HepG2 (cell line): ENCODE measurements at regions not wholly inside any gene's neighbourhood (a gene's known extent, or its start where the extent isn't known, plus 50 kb on each side); places are given as distances from the start of the nearest gene placed in this dataset.

Experiments
- ATAC-seq: fragments of 200-7000 bp; cut with Tn5 transposase; 3 replicates; pipeline ENCODE4 v1.9.1; 2020; ENCODE audit warnings: mild to moderate bottlenecking, moderate library complexity
- BruUV-seq: library from RNA; stranded (reverse); fragments of 400-500 nt; replicated peaks from 2 replicates; lab custom pipeline; 2021; lab: Mats Ljungman, UMichigan
- CTCF ChIA-PET: fragments of 300-600 bp; formaldehyde crosslinking; extraction: SDS; loops from one replicate; lab custom pipeline; 2021; ENCODE audit warnings: low total read pairs, inconsistent platforms, low intra/inter-chr PET ratio; lab: Yijun Ruan, JAX
- POLR2A ChIA-PET: fragments of 350-600 bp; sonication (Branson Sonifier 250); formaldehyde crosslinking; loops from one replicate; lab custom pipeline; 2020; ENCODE audit warnings: antibody characterized with exemption, inconsistent platforms; lab: Yijun Ruan, JAX
- DNase-seq: peaks from one replicate; pipeline ENCODE4 v3.0.0-alpha.2; 2015; ENCODE audit warnings: low spot score
- FAIRE-seq: peaks from 3 replicates; lab custom pipeline; 2011; peaks lifted over from hg19 to GRCh38; lab: Jason Lieb, UNC
- H2AFZ ChIP-seq: one replicate; pipeline ENCODE4 v1.6.1; 2011; ENCODE audit warnings: low read length, inconsistent platforms
- H3K27ac ChIP-seq: fragments of 300-600 bp; 3 replicates; pipeline ENCODE4 v1.8.0; 2011; ENCODE audit warnings: mixed run types, mild to moderate bottlenecking, mixed read lengths, low read length, inconsistent platforms; ENCODE audit not compliant: insufficient read depth; ENCODE audit errors: extremely low read length
- H3K27me3 ChIP-seq, 2 experiments: fragments of 200-600 bp in 1 of 2; 2 replicates in 1 of 2; 3 replicates in 1 of 2; pipeline versions ENCODE4 v1.6.0 to v1.8.0; 2011; ENCODE audit warnings: low read length in 2 of 2, mild to moderate bottlenecking in 2 of 2, moderate library complexity in 2 of 2, inconsistent platforms in 1 of 2; ENCODE audit not compliant: insufficient read depth in 2 of 2, control insufficient read depth in 1 of 2
- H3K36me3 ChIP-seq, 2 experiments: fragments of 200-600 bp in 1 of 2; replicated peaks in 1 of 2; 2 replicates in 1 of 2; 3 replicates in 1 of 2; pipeline versions ENCODE4 v1.5.1 to v1.8.0; 2011; ENCODE audit warnings: low read length in 2 of 2, inconsistent platforms in 1 of 2; ENCODE audit not compliant: insufficient read depth in 2 of 2, control insufficient read depth in 1 of 2
- H3K4me1 ChIP-seq: 2 replicates; pipeline ENCODE4 v1.5.1; 2012; ENCODE audit warnings: low read length, inconsistent platforms; ENCODE audit not compliant: insufficient read depth
- H3K4me2 ChIP-seq: 2 replicates; pipeline ENCODE4 v1.6.0; 2011; ENCODE audit warnings: low read depth, low read length, inconsistent platforms
- H3K4me3 ChIP-seq, 3 experiments: fragments of 200-600 bp in 1 of 3; sonication (generic), shearing (Covaris generic) in 1 of 3; replicated peaks in 1 of 3; 2 replicates each; pipeline ENCODE4 v1.5.1; 2011 to 2016; ENCODE audit warnings: low read length in 3 of 3, inconsistent platforms in 2 of 3, low read depth in 2 of 3, mild to moderate bottlenecking in 2 of 3, control low read depth in 1 of 3, mixed read lengths in 1 of 3; ENCODE audit not compliant: insufficient read depth in 1 of 3
- H3K79me2 ChIP-seq: one replicate; pipeline ENCODE4 v1.6.1; 2011; ENCODE audit warnings: low read length, inconsistent platforms; ENCODE audit not compliant: insufficient read depth
- H3K9ac ChIP-seq: 2 replicates; pipeline ENCODE4 v1.6.0; 2011; ENCODE audit warnings: mild to moderate bottlenecking, low read depth, low read length, inconsistent platforms; ENCODE audit not compliant: insufficient read depth
- H3K9me3 ChIP-seq: 2 replicates; pipeline ENCODE4 v1.5.1; 2012; ENCODE audit warnings: mild to moderate bottlenecking, low read length
- H4K20me1 ChIP-seq: 2 replicates; pipeline ENCODE4 v1.6.0; 2011; ENCODE audit warnings: inconsistent platforms, mild to moderate bottlenecking, low read length, moderate library complexity; ENCODE audit not compliant: insufficient read depth
- CC2D1A ChIP-seq: sonication (generic); formaldehyde crosslinking; IDR thresholded peaks from 2 replicates; pipeline ENCODE4 v1.8.1; 2023; ENCODE audit warnings: mild to moderate bottlenecking, missing genetic modification reagents
- MIXL1 ChIP-seq: IDR thresholded peaks from 2 replicates; pipeline ENCODE4 v1.6.1; 2016
- NFE2L2 ChIP-seq: fragments of 150-350 bp; IDR thresholded peaks from 2 replicates; pipeline ENCODE4 v1.6.1; 2014; ENCODE audit warnings: low read length
- NFYC ChIP-seq: IDR thresholded peaks from 2 replicates; pipeline ENCODE4 v1.6.1; 2016; ENCODE audit warnings: missing genetic modification reagents, missing compliant biosample characterization
- RAD21 ChIP-seq: fragments of 450-650 bp; formaldehyde crosslinking; IDR thresholded peaks from 2 replicates; pipeline ENCODE4 v1.5.0; 2020; ENCODE audit warnings: mild to moderate bottlenecking
- SIX1 ChIP-seq: sonication (generic); formaldehyde crosslinking; IDR thresholded peaks from 2 replicates; pipeline ENCODE4 v1.4.0; 2020; ENCODE audit warnings: missing genetic modification reagents, borderline replicate concordance
- SMC3 ChIP-seq: IDR thresholded peaks from 2 replicates; pipeline ENCODE4 v1.6.1; 2011; ENCODE audit warnings: low read length, improper control_type of control experiment
- SP5 ChIP-seq: IDR thresholded peaks from 2 replicates; pipeline ENCODE4 v1.6.1; 2016; ENCODE audit warnings: low read depth, borderline replicate concordance
- ZFP36 ChIP-seq: fragments of 150-350 bp; IDR thresholded peaks from 2 replicates; pipeline ENCODE4 v1.6.1; 2018; ENCODE audit warnings: borderline replicate concordance, low read length, low read depth; ENCODE audit not compliant: partially characterized antibody
- ZNF225 ChIP-seq: sonication (generic); formaldehyde crosslinking; IDR thresholded peaks from 2 replicates; pipeline ENCODE4 v1.4.0; 2020; ENCODE audit warnings: mild to moderate bottlenecking, missing genetic modification reagents
- ZNF232 ChIP-seq: sonication (generic); formaldehyde crosslinking; IDR thresholded peaks from 2 replicates; pipeline ENCODE4 v1.4.0; 2020; ENCODE audit warnings: missing genetic modification reagents, borderline replicate concordance
- ZNF432 ChIP-seq: sonication (generic); formaldehyde crosslinking; IDR thresholded peaks from 2 replicates; pipeline ENCODE4 v1.5.0; 2020; ENCODE audit warnings: missing genetic modification reagents, mild to moderate bottlenecking, borderline replicate concordance
- ZNF615 ChIP-seq: sonication (generic); formaldehyde crosslinking; IDR thresholded peaks from 2 replicates; pipeline ENCODE4 v1.5.0; 2020; ENCODE audit warnings: mild to moderate bottlenecking, missing genetic modification reagents, borderline replicate concordance
- ZNF678 ChIP-seq: sonication (generic); formaldehyde crosslinking; IDR thresholded peaks from 2 replicates; pipeline ENCODE4 v1.4.0; 2020; ENCODE audit warnings: mild to moderate bottlenecking, missing genetic modification reagents
- ZNF792 ChIP-seq: IDR thresholded peaks from 2 replicates; pipeline ENCODE4 v1.6.1; 2016
- WGBS: methylation state at CpG from one replicate; pipeline ENCODE4 v1.1.6; 2017; ENCODE audit warnings: low lambda C conversion rate; 5-methylcytosine and 5-hydroxymethylcytosine counted together
- in situ Hi-C: cut with HindIII; loops from 2 replicates; pipeline ENCODE4 v1.10.0; 2017; ENCODE audit warnings: low pct_unique_long_range_greater_than_20kb; ENCODE audit not compliant: extremely low pct_ligation_motif_present
- intact Hi-C: fragments of 100-400 bp; cut with micrococcal nuclease; formaldehyde crosslinking; loops from one replicate; pipeline ENCODE4 v1.10.0; 2022; ENCODE audit not compliant: unreplicated experiment
- TF ChIP-seq, protein P1 (sequence below): IDR thresholded peaks from 2 replicates; pipeline ENCODE4 v1.6.1; 2018; ENCODE audit warnings: missing genetic modification reagents, mild to moderate bottlenecking, missing compliant biosample characterization
- TF ChIP-seq, protein P2 (sequence below): sonication (generic); formaldehyde crosslinking; IDR thresholded peaks from 2 replicates; pipeline ENCODE4 v1.4.0; 2020; ENCODE audit warnings: low read depth, missing genetic modification reagents
- TF ChIP-seq, protein P3 (sequence below): sonication (generic); formaldehyde crosslinking; IDR thresholded peaks from 2 replicates; pipeline ENCODE4 v1.5.0; 2020; ENCODE audit warnings: mild to moderate bottlenecking, missing genetic modification reagents, moderate library complexity
- TF ChIP-seq, protein P4 (sequence below), 2 experiments: fragments of 450-650 bp in 1 of 2; sonication (generic) in 1 of 2; formaldehyde crosslinking; IDR thresholded peaks; 2 replicates each; pipeline versions ENCODE4 v1.5.0 to v1.8.0; 2020 to 2022; ENCODE audit warnings: mild to moderate bottlenecking in 1 of 2, missing genetic modification reagents in 1 of 2

DNA sequence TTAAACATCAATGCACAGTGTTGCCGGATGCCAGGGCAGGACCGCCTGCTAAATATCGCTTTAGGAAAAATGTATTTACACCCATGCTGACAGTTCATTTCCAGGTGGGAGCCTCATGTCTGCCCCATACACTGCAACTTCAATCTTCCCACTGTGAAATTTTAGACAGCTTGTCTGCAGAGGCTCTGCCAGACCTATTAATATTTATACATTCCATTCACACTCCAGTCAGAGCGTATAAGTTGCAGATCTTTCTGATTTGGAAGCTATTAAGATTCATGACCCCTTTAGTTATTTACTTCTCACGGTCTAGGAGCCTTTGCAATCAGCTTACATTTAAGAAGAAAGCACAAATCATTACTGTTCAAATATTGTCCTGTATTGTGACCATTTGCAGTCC is 357.4 kb downstream of the ATP23 start:
- intact Hi-C loops = no loop called here
- WGBS = 14% methylated on average over 5 of the region's 5 CpGs
- H3K27ac ChIP-seq = no peak overlapping the region
- no peaks in the 10 kb centered on the region for H3K79me2 ChIP-seq
- no peak overlapping the region for H3K4me3 ChIP-seq
- TF ChIP-seq ZNF225 = no peak
- TF ChIP-seq ZNF232 (CRISPR knock-in tag) = no peak
- TF ChIP-seq ZNF678 (CRISPR knock-in tag) = no peak
- no peak for TF ChIP-seq MIXL1 (CRISPR knock-in tag)
- TF ChIP-seq, protein P1, sequence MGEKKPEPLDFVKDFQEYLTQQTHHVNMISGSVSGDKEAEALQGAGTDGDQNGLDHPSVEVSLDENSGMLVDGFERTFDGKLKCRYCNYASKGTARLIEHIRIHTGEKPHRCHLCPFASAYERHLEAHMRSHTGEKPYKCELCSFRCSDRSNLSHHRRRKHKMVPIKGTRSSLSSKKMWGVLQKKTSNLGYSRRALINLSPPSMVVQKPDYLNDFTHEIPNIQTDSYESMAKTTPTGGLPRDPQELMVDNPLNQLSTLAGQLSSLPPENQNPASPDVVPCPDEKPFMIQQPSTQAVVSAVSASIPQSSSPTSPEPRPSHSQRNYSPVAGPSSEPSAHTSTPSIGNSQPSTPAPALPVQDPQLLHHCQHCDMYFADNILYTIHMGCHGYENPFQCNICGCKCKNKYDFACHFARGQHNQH (CRISPR knock-in tag) = no peak
- TF ChIP-seq ZFP36 = no peak
- TF ChIP-seq SMC3 = no peak
- TF ChIP-seq ZNF792 (CRISPR knock-in tag) = no peak
- TF ChIP-seq ZNF432 (CRISPR knock-in tag) = no peak
- TF ChIP-seq, protein P2, sequence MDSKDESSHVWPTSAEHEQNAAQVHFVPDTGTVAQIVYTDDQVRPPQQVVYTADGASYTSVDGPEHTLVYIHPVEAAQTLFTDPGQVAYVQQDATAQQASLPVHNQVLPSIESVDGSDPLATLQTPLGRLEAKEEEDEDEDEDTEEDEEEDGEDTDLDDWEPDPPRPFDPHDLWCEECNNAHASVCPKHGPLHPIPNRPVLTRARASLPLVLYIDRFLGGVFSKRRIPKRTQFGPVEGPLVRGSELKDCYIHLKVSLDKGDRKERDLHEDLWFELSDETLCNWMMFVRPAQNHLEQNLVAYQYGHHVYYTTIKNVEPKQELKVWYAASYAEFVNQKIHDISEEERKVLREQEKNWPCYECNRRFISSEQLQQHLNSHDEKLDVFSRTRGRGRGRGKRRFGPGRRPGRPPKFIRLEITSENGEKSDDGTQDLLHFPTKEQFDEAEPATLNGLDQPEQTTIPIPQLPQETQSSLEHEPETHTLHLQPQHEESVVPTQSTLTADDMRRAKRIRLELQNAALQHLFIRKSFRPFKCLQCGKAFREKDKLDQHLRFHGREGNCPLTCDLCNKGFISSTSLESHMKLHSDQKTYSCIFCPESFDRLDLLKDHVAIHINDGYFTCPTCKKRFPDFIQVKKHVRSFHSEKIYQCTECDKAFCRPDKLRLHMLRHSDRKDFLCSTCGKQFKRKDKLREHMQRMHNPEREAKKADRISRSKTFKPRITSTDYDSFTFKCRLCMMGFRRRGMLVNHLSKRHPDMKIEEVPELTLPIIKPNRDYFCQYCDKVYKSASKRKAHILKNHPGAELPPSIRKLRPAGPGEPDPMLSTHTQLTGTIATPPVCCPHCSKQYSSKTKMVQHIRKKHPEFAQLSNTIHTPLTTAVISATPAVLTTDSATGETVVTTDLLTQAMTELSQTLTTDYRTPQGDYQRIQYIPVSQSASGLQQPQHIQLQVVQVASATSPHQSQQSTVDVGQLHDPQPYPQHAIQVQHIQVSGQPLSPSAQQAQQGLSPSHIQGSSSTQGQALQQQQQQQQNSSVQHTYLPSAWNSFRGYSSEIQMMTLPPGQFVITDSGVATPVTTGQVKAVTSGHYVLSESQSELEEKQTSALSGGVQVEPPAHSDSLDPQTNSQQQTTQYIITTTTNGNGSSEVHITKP (CRISPR knock-in tag) = no peak
- TF ChIP-seq, protein P3, sequence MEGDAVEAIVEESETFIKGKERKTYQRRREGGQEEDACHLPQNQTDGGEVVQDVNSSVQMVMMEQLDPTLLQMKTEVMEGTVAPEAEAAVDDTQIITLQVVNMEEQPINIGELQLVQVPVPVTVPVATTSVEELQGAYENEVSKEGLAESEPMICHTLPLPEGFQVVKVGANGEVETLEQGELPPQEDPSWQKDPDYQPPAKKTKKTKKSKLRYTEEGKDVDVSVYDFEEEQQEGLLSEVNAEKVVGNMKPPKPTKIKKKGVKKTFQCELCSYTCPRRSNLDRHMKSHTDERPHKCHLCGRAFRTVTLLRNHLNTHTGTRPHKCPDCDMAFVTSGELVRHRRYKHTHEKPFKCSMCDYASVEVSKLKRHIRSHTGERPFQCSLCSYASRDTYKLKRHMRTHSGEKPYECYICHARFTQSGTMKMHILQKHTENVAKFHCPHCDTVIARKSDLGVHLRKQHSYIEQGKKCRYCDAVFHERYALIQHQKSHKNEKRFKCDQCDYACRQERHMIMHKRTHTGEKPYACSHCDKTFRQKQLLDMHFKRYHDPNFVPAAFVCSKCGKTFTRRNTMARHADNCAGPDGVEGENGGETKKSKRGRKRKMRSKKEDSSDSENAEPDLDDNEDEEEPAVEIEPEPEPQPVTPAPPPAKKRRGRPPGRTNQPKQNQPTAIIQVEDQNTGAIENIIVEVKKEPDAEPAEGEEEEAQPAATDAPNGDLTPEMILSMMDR (CRISPR knock-in tag) = no peak
- no peak for TF ChIP-seq SIX1 (CRISPR knock-in tag)
- TF ChIP-seq SP5 (CRISPR knock-in tag) = no peak
- TF ChIP-seq, protein P4, sequence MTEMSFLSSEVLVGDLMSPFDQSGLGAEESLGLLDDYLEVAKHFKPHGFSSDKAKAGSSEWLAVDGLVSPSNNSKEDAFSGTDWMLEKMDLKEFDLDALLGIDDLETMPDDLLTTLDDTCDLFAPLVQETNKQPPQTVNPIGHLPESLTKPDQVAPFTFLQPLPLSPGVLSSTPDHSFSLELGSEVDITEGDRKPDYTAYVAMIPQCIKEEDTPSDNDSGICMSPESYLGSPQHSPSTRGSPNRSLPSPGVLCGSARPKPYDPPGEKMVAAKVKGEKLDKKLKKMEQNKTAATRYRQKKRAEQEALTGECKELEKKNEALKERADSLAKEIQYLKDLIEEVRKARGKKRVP (CRISPR knock-in tag; IDR thresholded peaks at IDR 0.05) = no peak
- no peak for TF ChIP-seq CC2D1A
- no peak for TF ChIP-seq RAD21 (CRISPR knock-in tag)
- TF ChIP-seq NFE2L2 = no peak
- no peak for TF ChIP-seq NFYC (CRISPR knock-in tag)
- no peak for TF ChIP-seq ZNF615 (CRISPR knock-in tag)
- TF ChIP-seq, all 625 proteins: peak for 0
- ATAC-seq = no peak
- Histone ChIP-seq H3K36me3 (no peaks in the 10 kb centered on the region), H3K27me3 (no peaks in the 10 kb centered on the region), H3K4me1 (no peaks in the 10 kb centered on the region), H3K9ac (no peak overlapping the region), H3K9me3 (no peaks in the 10 kb centered on the region), H2AFZ (no peak overlapping the region), H3K4me2 (no peak overlapping the region), H4K20me1 (no peaks in the 10 kb centered on the region)
- FAIRE-seq = no peak
- no peak for DNase-seq
- no TSS peak for BruUV-seq
- in situ Hi-C loops = no loop called here
- CTCF ChIA-PET = no interaction called here
- POLR2A ChIA-PET = no interaction called here
